Thyroid gland (tissue), 4 donors: ENCODE measurements at regions not wholly inside any gene's neighbourhood (a gene's known extent, or its start where the extent isn't known, plus 50 kb on each side); places are given as distances from the start of the nearest gene placed in this dataset.

Source experiments
- POLR2A ChIP-seq, 2 donors: fragments of 450-650 bp; IDR thresholded peaks; one replicate each; pipeline ENCODE4 v1.6.1; 2017; ENCODE audit warnings: antibody characterized with exemption in 2 of 2, mild to moderate bottlenecking in 2 of 2, moderate library complexity in 1 of 2
- TF ChIP-seq, protein P1 (sequence below), 6 experiments: fragments of 200-600 bp in 3 of 6; fragments of 450-650 bp in 3 of 6; sonication (generic) in 3 of 6; IDR thresholded peaks; one replicate each; pipeline ENCODE4 v1.5.1; 2016 to 2019; ENCODE audit warnings: antibody characterized with exemption in 6 of 6, mild to moderate bottlenecking in 2 of 6, inconsistent platforms in 1 of 6, moderate library complexity in 1 of 6

GRCh38 chr6:15132167-15132566 is 113.7 kb upstream of the JARID2 start:
- no peak for TF ChIP-seq POLR2A (IDR thresholded peaks at IDR 0.05)
- TF ChIP-seq, protein P1, sequence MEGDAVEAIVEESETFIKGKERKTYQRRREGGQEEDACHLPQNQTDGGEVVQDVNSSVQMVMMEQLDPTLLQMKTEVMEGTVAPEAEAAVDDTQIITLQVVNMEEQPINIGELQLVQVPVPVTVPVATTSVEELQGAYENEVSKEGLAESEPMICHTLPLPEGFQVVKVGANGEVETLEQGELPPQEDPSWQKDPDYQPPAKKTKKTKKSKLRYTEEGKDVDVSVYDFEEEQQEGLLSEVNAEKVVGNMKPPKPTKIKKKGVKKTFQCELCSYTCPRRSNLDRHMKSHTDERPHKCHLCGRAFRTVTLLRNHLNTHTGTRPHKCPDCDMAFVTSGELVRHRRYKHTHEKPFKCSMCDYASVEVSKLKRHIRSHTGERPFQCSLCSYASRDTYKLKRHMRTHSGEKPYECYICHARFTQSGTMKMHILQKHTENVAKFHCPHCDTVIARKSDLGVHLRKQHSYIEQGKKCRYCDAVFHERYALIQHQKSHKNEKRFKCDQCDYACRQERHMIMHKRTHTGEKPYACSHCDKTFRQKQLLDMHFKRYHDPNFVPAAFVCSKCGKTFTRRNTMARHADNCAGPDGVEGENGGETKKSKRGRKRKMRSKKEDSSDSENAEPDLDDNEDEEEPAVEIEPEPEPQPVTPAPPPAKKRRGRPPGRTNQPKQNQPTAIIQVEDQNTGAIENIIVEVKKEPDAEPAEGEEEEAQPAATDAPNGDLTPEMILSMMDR (IDR thresholded peaks at IDR 0.05) = no peak
